Activated CD8-positive, alpha-beta memory T cell treated with anti-CD3 and anti-CD28 coated beads, Interleukin-2, amount 50 U/mL, for 48 hours (primary cell): ENCODE measurements at regions not wholly inside any gene's neighbourhood (a gene's known extent, or its start where the extent isn't known, plus 50 kb on each side); places are given as distances from the start of the nearest gene placed in this dataset.
"Not testable (repeated sequence)": the region's sequence is repeated elsewhere in the genome, so short reads cannot be mapped to it uniquely, and the experiment has no call there.

Experiments
- DNase-seq: peaks from one replicate; pipeline ENCODE4 v3.0.0-alpha.2; 2020

GRCh38 chr5:136924490-136924889 is 559.1 kb upstream of the TRPC7 start:
- DNase-seq, result no peak

- DNase-seq, result no peak
Measured at GRCh38 chr5:136910625-136911024, 545.3 kb upstream of the TRPC7 start.

DNA sequence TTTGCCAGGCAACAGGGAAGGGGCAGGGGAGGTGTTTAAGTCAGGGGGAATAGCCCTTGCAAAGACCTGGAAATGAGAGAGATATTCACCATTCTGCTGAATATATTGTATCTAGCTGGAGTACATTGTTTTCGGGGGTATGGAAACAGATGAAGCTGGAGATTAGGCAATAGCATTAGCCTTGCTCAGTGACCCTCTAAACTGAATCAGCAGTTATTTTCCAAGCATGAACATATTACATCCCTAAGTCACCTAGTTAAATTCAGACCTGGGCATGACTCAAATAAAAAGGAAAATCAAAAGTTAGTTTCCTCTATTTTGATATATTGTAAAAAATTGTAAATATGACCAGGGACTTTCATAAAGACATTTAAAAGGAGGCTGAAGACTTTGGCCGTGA is 544.6 kb upstream of the TRPC7 start:
- no peak for DNase-seq

DNA sequence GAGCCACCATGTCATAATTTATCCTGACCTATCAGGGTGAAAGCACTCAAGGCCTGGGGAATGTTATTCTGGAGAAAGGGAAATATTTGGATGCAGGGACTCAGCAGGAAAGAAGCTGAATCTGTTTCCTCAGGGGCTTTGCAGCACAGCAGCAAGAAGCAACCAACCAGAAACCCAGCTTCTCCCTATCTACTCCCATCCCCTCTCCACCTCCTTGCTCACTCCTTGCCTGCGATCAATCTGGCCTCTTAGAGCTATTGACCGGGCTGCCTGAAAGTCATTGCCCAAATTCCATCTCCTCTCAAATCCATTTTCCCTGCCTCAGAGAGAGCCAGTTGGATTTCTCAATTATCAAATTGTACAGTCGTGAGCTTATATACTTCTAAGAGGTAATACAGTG is 542.0 kb upstream of the TRPC7 start:
- no peak for DNase-seq

DNA sequence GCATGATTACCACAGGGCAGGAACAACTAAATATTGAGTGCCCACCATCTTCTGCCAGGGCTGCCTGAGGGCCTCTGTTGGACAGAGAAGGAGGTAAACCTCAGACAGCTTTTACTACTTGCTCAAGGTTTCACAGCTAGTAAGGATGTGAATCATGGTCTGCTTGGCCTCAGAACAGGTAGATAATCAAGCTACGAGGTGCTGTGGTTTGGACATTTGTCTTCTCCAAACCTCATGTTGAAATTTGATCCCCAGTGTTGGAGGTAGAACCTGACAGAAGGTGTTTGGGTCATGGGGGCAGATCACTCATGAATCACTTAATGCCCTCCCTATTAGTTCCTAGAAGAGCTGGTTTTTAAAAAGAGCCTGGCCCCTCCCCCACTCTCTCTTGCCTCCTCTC is 541.2 kb upstream of the TRPC7 start:
- DNase-seq, result no peak

GRCh38 chr5:136905571-136905970 is 540.2 kb upstream of the TRPC7 start:
- no peak for DNase-seq

DNA sequence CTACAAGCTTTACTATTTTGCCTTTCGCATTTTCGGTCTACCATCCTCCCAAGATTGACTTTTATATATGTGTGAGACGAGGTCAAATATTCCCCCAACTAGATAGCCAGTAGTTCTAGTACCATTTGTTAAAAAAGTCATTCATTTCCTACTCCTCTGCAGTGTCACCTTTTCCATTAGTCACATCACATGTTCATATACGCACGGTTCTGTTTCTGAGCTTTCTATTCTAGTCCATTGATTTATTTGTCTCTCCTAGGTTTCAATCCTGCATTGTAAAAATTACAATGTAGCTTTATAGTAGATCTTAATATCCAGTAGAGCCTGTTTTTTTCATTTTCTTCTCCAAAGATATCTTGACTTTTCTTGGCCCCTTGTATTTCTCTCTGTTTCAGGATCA is 528.7 kb upstream of the TRPC7 start:
- DNase-seq, result no peak

DNA sequence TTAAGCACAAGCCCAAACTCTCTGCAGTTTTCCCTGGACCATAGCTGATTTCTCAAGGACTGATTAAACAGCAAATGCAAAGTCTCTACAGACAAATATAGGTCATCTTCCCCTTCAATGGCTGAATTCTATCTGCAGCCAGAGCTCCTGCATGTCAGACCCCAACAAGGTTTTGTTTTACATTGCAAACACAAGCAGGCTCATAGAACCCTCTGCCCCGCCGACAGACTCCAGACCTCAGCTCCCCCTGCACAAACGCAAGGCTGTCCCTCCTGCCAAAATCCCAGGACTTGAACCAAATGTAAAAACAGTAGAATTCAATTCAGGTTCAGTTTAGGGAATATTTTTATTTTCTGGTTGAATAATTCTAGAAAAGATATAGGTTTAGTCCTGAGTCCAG is 526.7 kb upstream of the TRPC7 start:
- DNase-seq, result no peak

GRCh38 chr5:136891175-136891972 is 526.0 kb upstream of the TRPC7 start:
- no peak for DNase-seq

DNA sequence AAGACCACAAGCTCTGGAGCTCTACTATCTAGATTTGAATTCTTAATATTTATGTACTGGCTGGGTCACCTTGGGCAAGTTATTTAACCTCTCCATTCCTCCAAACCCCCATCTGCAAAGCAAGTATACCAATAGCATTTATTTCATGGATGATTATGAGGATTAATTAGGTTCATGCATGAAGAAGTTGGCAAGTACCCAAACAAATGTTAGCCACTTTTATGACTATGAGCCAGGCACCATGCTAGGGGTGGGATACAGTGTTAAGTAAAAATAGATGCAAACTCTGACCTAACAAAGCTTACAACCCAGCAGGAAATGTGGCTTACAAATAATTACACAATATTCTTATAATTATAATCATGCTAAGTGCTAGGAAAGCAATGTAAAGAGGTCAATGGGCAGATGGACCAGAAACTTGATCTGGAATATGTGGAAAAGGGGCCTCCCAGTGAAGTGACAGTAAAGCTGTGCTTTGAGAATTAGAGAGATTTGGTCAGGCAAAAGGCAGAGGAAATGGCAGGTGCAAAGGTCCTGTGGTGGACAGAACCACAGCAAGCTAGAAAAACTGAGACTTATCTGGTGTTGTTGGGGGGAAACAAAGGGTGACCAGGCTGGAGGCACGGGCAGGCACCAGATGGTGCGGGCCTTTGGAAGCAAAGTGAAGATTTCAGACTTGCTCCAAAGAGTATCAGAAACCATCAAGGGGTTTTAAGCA is 525.2 kb upstream of the TRPC7 start:
- DNase-seq, result no peak

GRCh38 chr5:136886608-136887007 is 521.3 kb upstream of the TRPC7 start:
- no peak for DNase-seq

- DNase-seq, result no peak
Measured at GRCh38 chr5:136864960-136865359, 499.6 kb upstream of the TRPC7 start.

- DNase-seq, result no peak
Measured at GRCh38 chr5:136856648-136857047, 491.3 kb upstream of the TRPC7 start.

- DNase-seq, result no peak
Measured at GRCh38 chr5:136853971-136854370, 488.6 kb upstream of the TRPC7 start.

DNA sequence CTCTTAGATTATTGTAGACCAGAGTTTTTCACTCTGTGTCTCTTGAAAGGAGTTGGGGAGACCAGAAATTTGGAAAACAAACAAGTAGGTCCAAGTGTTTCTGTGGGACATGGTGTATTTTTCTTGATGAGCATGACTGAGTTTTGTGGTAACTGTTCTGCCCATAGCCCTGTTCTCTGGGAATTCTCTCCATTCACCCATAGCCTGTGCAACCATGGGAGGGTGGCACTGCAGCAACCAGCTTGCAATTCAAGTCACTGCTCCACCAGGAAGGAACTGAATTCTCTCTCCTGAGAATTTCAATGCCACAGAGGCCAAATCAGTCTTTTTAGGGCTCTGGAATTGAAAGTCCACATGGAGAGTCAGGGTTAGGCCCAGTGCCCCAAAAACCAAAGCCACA is 475.3 kb upstream of the TRPC7 start:
- DNase-seq, result no peak

DNA sequence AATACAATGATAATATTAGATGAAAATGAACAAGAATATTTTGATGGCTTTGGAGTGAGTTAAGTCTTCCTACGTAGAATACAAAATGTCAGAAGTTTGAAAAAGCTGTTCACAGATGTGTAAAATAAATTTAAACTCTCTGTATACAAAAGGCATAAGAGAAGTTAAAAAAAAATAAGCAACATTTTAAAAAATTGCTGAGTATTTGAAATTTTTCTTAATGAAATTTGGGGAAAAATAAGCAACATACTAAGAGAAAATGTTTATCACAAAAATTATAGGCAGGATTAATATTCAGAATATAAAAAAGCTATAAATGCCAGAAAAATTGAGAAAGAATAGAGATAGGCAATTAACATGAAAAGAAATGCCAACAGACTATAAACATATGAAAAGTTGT is 470.7 kb upstream of the TRPC7 start:
- DNase-seq, result no peak

DNA sequence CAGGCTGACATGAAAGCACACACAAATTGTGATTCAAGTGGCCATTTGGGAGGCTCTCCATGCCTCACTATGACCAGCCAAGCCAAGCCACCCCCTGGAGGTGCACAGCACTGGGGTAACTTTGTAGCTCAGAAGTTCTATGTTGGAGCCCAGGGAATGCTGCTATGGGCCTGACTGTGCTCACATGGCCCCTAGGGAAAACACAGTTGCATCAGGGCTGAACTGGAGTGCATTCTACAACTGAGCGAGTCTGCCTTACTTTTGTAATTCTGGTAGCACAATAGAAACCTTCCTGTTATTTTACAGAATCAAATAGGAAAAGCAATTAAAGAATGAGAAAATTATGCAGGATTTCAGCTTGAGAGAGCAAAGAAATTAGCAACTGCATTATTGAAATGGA is 455.5 kb upstream of the TRPC7 start:
- DNase-seq, result no peak

- DNase-seq, result no peak
Measured at GRCh38 chr5:136819526-136820302, 454.4 kb upstream of the TRPC7 start.

DNA sequence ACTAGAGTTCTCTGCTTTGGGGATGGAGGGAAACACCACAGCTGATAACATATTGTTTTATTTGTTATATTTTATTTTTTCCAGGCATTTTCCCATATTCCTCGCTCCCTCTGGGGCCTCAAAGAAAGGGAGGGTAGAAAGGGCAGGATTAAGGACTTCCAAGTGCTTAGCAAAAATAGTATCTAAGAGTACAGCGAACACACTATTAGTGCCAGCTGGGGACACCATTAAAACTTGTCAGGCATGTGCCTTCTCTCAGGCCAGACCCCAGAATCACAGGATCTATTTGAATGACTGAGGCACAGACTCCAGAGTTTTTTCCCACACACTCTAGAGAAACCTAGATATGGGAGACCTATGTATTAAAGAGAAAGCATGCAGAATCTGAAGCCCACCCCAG is 451.0 kb upstream of the TRPC7 start:
- no peak for DNase-seq

- no peak for DNase-seq
Measured at GRCh38 chr5:136814619-136815378, 449.5 kb upstream of the TRPC7 start.

GRCh38 chr5:136812270-136812669 is 446.9 kb upstream of the TRPC7 start:
- DNase-seq, result not testable (repeated sequence)

DNA sequence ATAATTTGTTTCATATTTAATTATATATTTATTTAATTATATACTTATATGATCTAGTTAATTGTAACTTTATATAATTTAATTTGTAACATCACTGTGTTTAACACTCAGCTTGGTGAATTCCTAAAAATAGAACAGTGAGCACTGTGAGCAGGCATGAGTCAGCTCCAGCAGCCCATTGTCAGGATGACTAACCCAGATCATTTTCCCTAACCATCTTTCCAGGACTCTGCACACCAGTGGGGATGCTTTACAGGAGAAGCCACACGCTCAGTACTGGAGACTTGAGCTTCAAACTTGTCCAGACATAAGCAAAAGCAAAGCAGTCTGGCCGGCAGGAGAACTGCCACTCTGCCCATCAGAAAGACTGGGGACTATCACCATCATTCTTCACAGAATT is 446.2 kb upstream of the TRPC7 start:
- no peak for DNase-seq

DNA sequence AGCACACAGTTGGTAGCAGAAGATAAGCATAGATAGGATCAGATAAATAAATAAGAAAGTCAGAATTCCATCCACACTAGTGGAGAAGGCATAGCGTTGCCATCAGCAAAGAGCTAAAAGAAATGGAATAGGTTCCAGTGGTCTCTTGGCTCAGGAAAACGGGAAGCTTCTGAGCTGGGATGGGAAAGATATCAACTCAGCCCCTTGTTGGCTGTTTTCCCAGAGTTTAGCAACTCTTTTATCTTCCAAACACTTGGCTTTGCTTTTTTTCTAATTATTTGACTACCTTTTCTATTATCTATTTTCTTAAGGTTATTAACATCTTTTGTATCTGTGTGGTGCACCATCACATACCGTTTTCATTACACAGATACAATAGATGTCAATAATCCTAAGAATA is 445.7 kb upstream of the TRPC7 start:
- DNase-seq, result no peak
